Mesendoderm (in vitro differentiated cells): ENCODE measurements at regions not wholly inside any gene's neighbourhood (a gene's known extent, or its start where the extent isn't known, plus 50 kb on each side); places are given as distances from the start of the nearest gene placed in this dataset.
"Not testable (repeated sequence)": the region's sequence is repeated elsewhere in the genome, so short reads cannot be mapped to it uniquely, and the experiment has no call there.

ENCODE experiments used
- DNase-seq: peaks from one replicate; pipeline ENCODE4 v3.0.0; 2013
- H2AK5ac ChIP-seq: 2 replicates; pipeline ENCODE4 v1.6.1; 2013; ENCODE audit warnings: low read length, inconsistent platforms
- H2BK120ac ChIP-seq: 2 replicates; pipeline ENCODE4 v1.6.1; 2013; ENCODE audit warnings: low read depth, mild to moderate bottlenecking, low read length, moderate library complexity, mixed read lengths
- H2BK15ac ChIP-seq: replicated peaks from 2 replicates; pipeline ENCODE4 v1.6.1; 2013; ENCODE audit warnings: low read depth, mild to moderate bottlenecking, moderate library complexity
- H2BK5ac ChIP-seq: 2 replicates; pipeline ENCODE4 v1.6.1; 2013; ENCODE audit warnings: low read length, inconsistent platforms
- H3K18ac ChIP-seq: 2 replicates; pipeline ENCODE4 v1.6.1; 2013; ENCODE audit warnings: mild to moderate bottlenecking, low read length, mixed read lengths
- H3K23ac ChIP-seq: one replicate; pipeline ENCODE4 v1.6.1; 2013; ENCODE audit warnings: low read length
- H3K27ac ChIP-seq: 2 replicates; pipeline ENCODE4 v1.5.1; 2013; ENCODE audit warnings: low read depth, mild to moderate bottlenecking, inconsistent platforms, low read length, moderate library complexity
- H3K27me3 ChIP-seq: 2 replicates; pipeline ENCODE4 v1.6.1; 2013; ENCODE audit warnings: low read length, control low read depth, mild to moderate bottlenecking, inconsistent platforms; ENCODE audit not compliant: insufficient read depth, poor library complexity
- H3K36me3 ChIP-seq: 2 replicates; pipeline ENCODE4 v1.6.1; 2013; ENCODE audit warnings: low read length, inconsistent platforms; ENCODE audit not compliant: control insufficient read depth, insufficient read depth
- H3K4ac ChIP-seq: one replicate; pipeline ENCODE4 v1.6.1; 2013; ENCODE audit warnings: low read depth, mild to moderate bottlenecking, low read length, moderate library complexity
- H3K4me1 ChIP-seq: 2 replicates; pipeline ENCODE4 v1.6.1; 2013; ENCODE audit warnings: low read depth, low read length, inconsistent platforms; ENCODE audit not compliant: control insufficient read depth
- H3K4me2 ChIP-seq: 2 replicates; pipeline ENCODE4 v1.6.1; 2013; ENCODE audit warnings: low read length
- H3K4me3 ChIP-seq: 2 replicates; pipeline ENCODE4 v1.5.1; 2013; ENCODE audit warnings: mild to moderate bottlenecking, low read length
- H3K56ac ChIP-seq: one replicate; pipeline ENCODE4 v1.6.1; 2013; ENCODE audit warnings: low read length
- H3K79me1 ChIP-seq: 2 replicates; pipeline ENCODE4 v1.6.1; 2013; ENCODE audit warnings: low read length, inconsistent platforms
- H3K79me2 ChIP-seq: 2 replicates; pipeline ENCODE4 v1.6.1; 2013; ENCODE audit warnings: mild to moderate bottlenecking, low read length; ENCODE audit not compliant: control insufficient read depth, insufficient read depth
- H3K9ac ChIP-seq: 2 replicates; pipeline ENCODE4 v1.6.1; 2013; ENCODE audit warnings: low read length, inconsistent platforms
- H4K5ac ChIP-seq: one replicate; pipeline ENCODE4 v1.6.1; 2013; ENCODE audit warnings: low read length
- H4K8ac ChIP-seq: one replicate; pipeline ENCODE4 v1.6.1; 2013; ENCODE audit warnings: low read depth, mild to moderate bottlenecking, control low read depth, low read length, moderate library complexity
- WGBS: extraction: QIAGEN DNeasy Blood & Tissue Kit; methylation state at CpG from one replicate; pipeline ENCODE4 v1.1.7; 2013; ENCODE audit warnings: low lambda C conversion rate, missing lambda C conversion rate; ENCODE audit not compliant: insufficient coverage; ENCODE audit errors: extremely low coverage; 5-methylcytosine and 5-hydroxymethylcytosine counted together

- Histone ChIP-seq H2BK120ac (no peak overlapping the region), H3K4ac (peak overlapping the region; percentile 70), H2AK5ac (no peak overlapping the region), H3K56ac (no peak overlapping the region), H3K27ac (no peak overlapping the region), H3K18ac (peak overlapping the region; percentile 28), H3K9ac (no peak overlapping the region), H2BK15ac (no peak overlapping the region), H3K36me3 (no peaks in the 10 kb centered on the region), H4K8ac (no peak overlapping the region), H3K79me2 (no peaks in the 10 kb centered on the region), H3K79me1 (no peaks in the 10 kb centered on the region), H3K27me3 (no peaks in the 10 kb centered on the region), H2BK5ac (no peak overlapping the region), H4K5ac (no peak overlapping the region), H3K23ac (no peak overlapping the region), H3K4me3 (no peak overlapping the region), H3K4me2 (no peak overlapping the region), H3K4me1 (no peaks in the 10 kb centered on the region)
- WGBS: no CpG with 5 or more reads among the region's 12 CpGs
- no peak for DNase-seq
Measured at GRCh38 chr5:90263102-90263820, 146.3 kb downstream of the CETN3 start.

GRCh38 chr5:90251447-90251846, 158.1 kb downstream of the CETN3 start:
- H3K36me3 ChIP-seq: no peaks in the 10 kb centered on the region
- no peak overlapping the region for H2BK15ac ChIP-seq
- H3K4me2 ChIP-seq: no peak overlapping the region
- H3K9ac ChIP-seq: no peak overlapping the region
- H3K79me1 ChIP-seq: no peaks in the 10 kb centered on the region
- H4K8ac ChIP-seq: no peak overlapping the region
- no peak overlapping the region for H3K4ac ChIP-seq
- no peak overlapping the region for H2BK5ac ChIP-seq
- no peaks in the 10 kb centered on the region for H3K79me2 ChIP-seq
- no peak overlapping the region for H2BK120ac ChIP-seq
- H4K5ac ChIP-seq: no peak overlapping the region
- H3K27ac ChIP-seq: no peak overlapping the region
- H3K18ac ChIP-seq: no peak overlapping the region
- H3K23ac ChIP-seq: no peak overlapping the region
- no peak overlapping the region for H2AK5ac ChIP-seq
- no peak overlapping the region for H3K4me3 ChIP-seq
- no peaks in the 10 kb centered on the region for H3K4me1 ChIP-seq
- no peak for DNase-seq
- no peaks in the 10 kb centered on the region for H3K27me3 ChIP-seq
- H3K56ac ChIP-seq: no peak overlapping the region
- no CpG with 5 or more reads among the region's 1 CpG for WGBS

- Histone ChIP-seq H4K5ac (no peak overlapping the region), H4K8ac (no peak overlapping the region), H3K23ac (no peak overlapping the region), H3K79me1 (no peaks in the 10 kb centered on the region), H3K27me3 (no peaks in the 10 kb centered on the region), H3K4me2 (no peak overlapping the region), H2BK5ac (no peak overlapping the region), H3K27ac (no peak overlapping the region), H2BK120ac (no peak overlapping the region), H3K18ac (no peak overlapping the region), H3K9ac (no peak overlapping the region), H3K4me3 (no peak overlapping the region), H2AK5ac (no peak overlapping the region), H3K56ac (no peak overlapping the region), H3K36me3 (no peaks in the 10 kb centered on the region), H3K79me2 (no peaks in the 10 kb centered on the region), H3K4ac (no peak overlapping the region), H3K4me1 (no peaks in the 10 kb centered on the region), H2BK15ac (no peak overlapping the region)
- DNase-seq: no peak
- whole genome bisulfite sequencing: no CpG with 5 or more reads among the region's 1 CpG
Measured at GRCh38 chr5:90248640-90249039, 160.9 kb downstream of the CETN3 start.

GRCh38 chr5:90243848-90244247, 165.7 kb downstream of the CETN3 start:
- H2BK120ac ChIP-seq: not testable (repeated sequence)
- WGBS: no CpG with 5 or more reads among the region's 3 CpGs

GRCh38 chr5:90233476-90233875, 176.1 kb downstream of the CETN3 start:
- no peaks in the 10 kb centered on the region for H3K4me1 ChIP-seq
- WGBS: no CpG with 5 or more reads among the region's 3 CpGs
- H3K4me3 ChIP-seq: no peak overlapping the region
- H4K8ac ChIP-seq: no peak overlapping the region
- H4K5ac ChIP-seq: no peak overlapping the region
- no peak overlapping the region for H2BK120ac ChIP-seq
- DNase-seq: no peak
- no peak overlapping the region for H3K9ac ChIP-seq
- H3K23ac ChIP-seq: no peak overlapping the region
- no peak overlapping the region for H3K4ac ChIP-seq
- H2BK15ac ChIP-seq: no peak overlapping the region
- no peak overlapping the region for H2AK5ac ChIP-seq
- H3K4me2 ChIP-seq: no peak overlapping the region
- H3K79me2 ChIP-seq: no peaks in the 10 kb centered on the region
- H3K56ac ChIP-seq: no peak overlapping the region
- H3K27ac ChIP-seq: no peak overlapping the region
- no peaks in the 10 kb centered on the region for H3K27me3 ChIP-seq
- no peaks in the 10 kb centered on the region for H3K36me3 ChIP-seq
- no peaks in the 10 kb centered on the region for H3K79me1 ChIP-seq
- no peak overlapping the region for H2BK5ac ChIP-seq
- H3K18ac ChIP-seq: no peak overlapping the region

More at GRCh38 chr5:90243848-90244247, 165.7 kb downstream of the CETN3 start:
- not testable (repeated sequence) for H3K23ac ChIP-seq, H3K18ac ChIP-seq, H3K9ac ChIP-seq, H3K56ac ChIP-seq, H2BK5ac ChIP-seq, H4K5ac ChIP-seq, H3K4ac ChIP-seq, H3K4me2 ChIP-seq, H3K4me3 ChIP-seq, H3K27ac ChIP-seq, H3K27me3 ChIP-seq, H4K8ac ChIP-seq, H3K79me2 ChIP-seq, H3K4me1 ChIP-seq, H2AK5ac ChIP-seq, H3K79me1 ChIP-seq, H2BK15ac ChIP-seq, H3K36me3 ChIP-seq, DNase-seq

- H3K23ac ChIP-seq: no peak overlapping the region
- no peak overlapping the region for H3K56ac ChIP-seq
- H4K8ac ChIP-seq: no peak overlapping the region
- no CpG with 5 or more reads among the region's 4 CpGs for WGBS
- H3K36me3 ChIP-seq: no peaks in the 10 kb centered on the region
- no peaks in the 10 kb centered on the region for H3K79me2 ChIP-seq
- H2BK5ac ChIP-seq: no peak overlapping the region
- H4K5ac ChIP-seq: no peak overlapping the region
- no peaks in the 10 kb centered on the region for H3K27me3 ChIP-seq
- DNase-seq: no peak
- H3K4me1 ChIP-seq: no peaks in the 10 kb centered on the region
- H2AK5ac ChIP-seq: no peak overlapping the region
- no peak overlapping the region for H2BK120ac ChIP-seq
- no peak overlapping the region for H2BK15ac ChIP-seq
- H3K4ac ChIP-seq: no peak overlapping the region
- no peak overlapping the region for H3K18ac ChIP-seq
- no peaks in the 10 kb centered on the region for H3K79me1 ChIP-seq
- no peak overlapping the region for H3K9ac ChIP-seq
- H3K4me2 ChIP-seq: no peak overlapping the region
- no peak overlapping the region for H3K4me3 ChIP-seq
- no peak overlapping the region for H3K27ac ChIP-seq
Measured at GRCh38 chr5:90231688-90232087, 177.9 kb downstream of the CETN3 start.
